ENCODE measurements at regions not wholly inside any gene's neighbourhood (a gene's known extent, or its start where the extent isn't known, plus 50 kb on each side); places are given as distances from the start of the nearest gene placed in this dataset.

- DNase-seq (ENCODE audit: low read depth in 2 of 3, low spot score in 2 of 3): no peak
These were observed 121.5 kb downstream of the PSMG1 start for GRCh38 chr21:39061766-39062165.

GRCh38 chr21:39060485-39061083 is 122.7 kb downstream of the PSMG1 start:
- no peak for DNase-seq (ENCODE audit: low read depth in 2 of 3, low spot score in 2 of 3)

- no peak for DNase-seq (ENCODE audit: low read depth in 2 of 3, low spot score in 2 of 3)
These were observed 126.1 kb downstream of the PSMG1 start for GRCh38 chr21:39057121-39057520.

GRCh38 chr21:39056636-39057035 is 126.6 kb downstream of the PSMG1 start:
- DNase-seq (ENCODE audit: low read depth in 2 of 3, low spot score in 2 of 3): no peak

- no peak for DNase-seq (ENCODE audit: low read depth in 2 of 3, low spot score in 2 of 3)
These were observed 128.0 kb downstream of the PSMG1 start for GRCh38 chr21:39055167-39055767.

GRCh38 chr21:39054066-39054465 is 129.2 kb downstream of the PSMG1 start:
- no peak for DNase-seq (ENCODE audit: low read depth in 2 of 3, low spot score in 2 of 3)

GRCh38 chr21:39053126-39053525 is 130.1 kb downstream of the PSMG1 start:
- no peak for DNase-seq (ENCODE audit: low read depth in 2 of 3, low spot score in 2 of 3)

GRCh38 chr21:39052718-39053117 is 130.5 kb downstream of the PSMG1 start:
- no peak for DNase-seq (ENCODE audit: low read depth in 2 of 3, low spot score in 2 of 3)

- no peak for DNase-seq (ENCODE audit: low read depth in 2 of 3, low spot score in 2 of 3)
These were observed 131.7 kb downstream of the PSMG1 start for GRCh38 chr21:39051588-39051949.

- DNase-seq (ENCODE audit: low read depth in 2 of 3, low spot score in 2 of 3): no peak
These were observed 132.2 kb downstream of the PSMG1 start for GRCh38 chr21:39050841-39051587.

- no peak for DNase-seq (ENCODE audit: low read depth in 2 of 3, low spot score in 2 of 3)
These were observed 134.7 kb downstream of the PSMG1 start for GRCh38 chr21:39048574-39048973.

GRCh38 chr21:39048064-39048463 is 135.2 kb downstream of the PSMG1 start:
- peak in 1 of 3 donors; percentile 17 for DNase-seq (ENCODE audit: low read depth in 2 of 3, low spot score in 2 of 3)

GRCh38 chr21:39047046-39047445 is 136.2 kb downstream of the PSMG1 start:
- no peak for DNase-seq (ENCODE audit: low read depth in 2 of 3, low spot score in 2 of 3)

GRCh38 chr21:39046236-39046916 is 136.9 kb downstream of the PSMG1 start:
- DNase-seq (ENCODE audit: low read depth in 2 of 3, low spot score in 2 of 3): no peak

- no peak for DNase-seq (ENCODE audit: low read depth in 2 of 3, low spot score in 2 of 3)
These were observed 141.4 kb downstream of the PSMG1 start for GRCh38 chr21:39041816-39042215.

GRCh38 chr21:39040494-39041110 is 142.6 kb downstream of the PSMG1 start:
- peak in 1 of 3 donors; percentile 34 for DNase-seq (ENCODE audit: low read depth in 2 of 3, low spot score in 2 of 3)

- DNase-seq (ENCODE audit: low read depth in 2 of 3, low spot score in 2 of 3): no peak
These were observed 145.3 kb downstream of the PSMG1 start for GRCh38 chr21:39037807-39038405.

GRCh38 chr21:39036581-39036980 is 146.7 kb downstream of the PSMG1 start:
- DNase-seq (ENCODE audit: low read depth in 2 of 3, low spot score in 2 of 3): no peak

GRCh38 chr21:39034590-39035536 is 148.4 kb downstream of the PSMG1 start:
- DNase-seq (ENCODE audit: low read depth in 2 of 3, low spot score in 2 of 3): no peak

Measured in hematopoietic multipotent progenitor cell (in vitro differentiated cells).